Liver (tissue), 8 donors: ENCODE measurements at regions not wholly inside any gene's neighbourhood (a gene's known extent, or its start where the extent isn't known, plus 50 kb on each side); places are given as distances from the start of the nearest gene placed in this dataset.

Source experiments
- DNase-seq: peaks from one replicate; pipeline ENCODE4 v3.0.0-alpha.2; 2017; ENCODE audit warnings: low spot score
- H3K27ac ChIP-seq, 2 donors: one replicate each; pipeline ENCODE4 v1.7.0; 2013; ENCODE audit warnings: inconsistent platforms in 2 of 2, low read length in 2 of 2, control low read depth in 1 of 2, low read depth in 1 of 2, mild to moderate bottlenecking in 1 of 2
- H3K27me3 ChIP-seq, 4 donors: one replicate each; pipeline versions ENCODE4 v1.6.1 to v1.7.0; 2013; ENCODE audit warnings: low read length in 3 of 4, inconsistent platforms in 1 of 4, mild to moderate bottlenecking in 1 of 4, moderate library complexity in 1 of 4; ENCODE audit not compliant: control insufficient read depth in 4 of 4, insufficient read depth in 4 of 4
- H3K36me3 ChIP-seq, 4 donors: one replicate each; pipeline versions ENCODE4 v1.6.1 to v1.7.0; 2013; ENCODE audit warnings: low read length in 3 of 4, mild to moderate bottlenecking in 3 of 4, low read depth in 1 of 4, moderate library complexity in 1 of 4; ENCODE audit not compliant: control insufficient read depth in 4 of 4, insufficient read depth in 3 of 4
- H3K4me1 ChIP-seq, 4 donors: one replicate each; pipeline versions ENCODE4 v1.6.1 to v1.7.0; 2013; ENCODE audit warnings: low read length in 3 of 4, mild to moderate bottlenecking in 3 of 4, moderate library complexity in 1 of 4; ENCODE audit not compliant: control insufficient read depth in 4 of 4, insufficient read depth in 4 of 4
- H3K4me3 ChIP-seq, 3 donors: one replicate each; pipeline versions ENCODE4 v1.6.1 to v1.7.0; 2013; ENCODE audit warnings: low read length in 3 of 3, control low read depth in 1 of 3, low read depth in 1 of 3, mild to moderate bottlenecking in 1 of 3
- H3K9ac ChIP-seq, 2 donors: one replicate each; pipeline ENCODE4 v1.7.0; 2013; ENCODE audit warnings: low read length in 2 of 2, mild to moderate bottlenecking in 2 of 2, moderate library complexity in 2 of 2, control low read depth in 1 of 2, low read depth in 1 of 2
- H3K9me3 ChIP-seq, 4 donors: one replicate each; pipeline versions ENCODE4 v1.6.1 to v1.7.0; 2013; ENCODE audit warnings: low read length in 3 of 4; ENCODE audit not compliant: control insufficient read depth in 4 of 4
- ATF3 ChIP-seq: IDR thresholded peaks from 2 replicates; pipeline ENCODE4 v1.6.1; 2016; ENCODE audit warnings: antibody characterized with exemption
- CTCF ChIP-seq: fragments of 150-350 bp; IDR thresholded peaks from 2 replicates; pipeline ENCODE4 v1.5.1; 2017; ENCODE audit warnings: improper control_type of control experiment, low read depth, low read length; ENCODE audit not compliant: missing input control
- EGR1 ChIP-seq, 2 donors: IDR thresholded peaks; 2 replicates each; pipeline ENCODE4 v1.6.1; 2016 to 2018; ENCODE audit warnings: antibody characterized with exemption in 2 of 2, low read depth in 2 of 2
- FOXA1 ChIP-seq: IDR thresholded peaks from 2 replicates; pipeline ENCODE4 v1.6.1; 2016; ENCODE audit warnings: antibody characterized with exemption
- FOXA2 ChIP-seq: IDR thresholded peaks from 2 replicates; pipeline ENCODE4 v1.6.1; 2016; ENCODE audit warnings: antibody characterized with exemption
- HNF4A ChIP-seq, 2 donors: conservative IDR thresholded peaks; 2 replicates each; pipeline ENCODE4 v1.6.1; 2016; ENCODE audit warnings: antibody characterized with exemption in 2 of 2, mild to moderate bottlenecking in 2 of 2
- HNF4G ChIP-seq: IDR thresholded peaks from 2 replicates; pipeline ENCODE4 v1.6.1; 2016; ENCODE audit warnings: antibody characterized with exemption
- JUND ChIP-seq, 2 donors: IDR thresholded peaks; 2 replicates each; pipeline ENCODE4 v1.6.1; 2016; ENCODE audit warnings: antibody characterized with exemption in 2 of 2
- NR2F2 ChIP-seq: IDR thresholded peaks from 2 replicates; pipeline ENCODE4 v1.6.1; 2016; ENCODE audit warnings: antibody characterized with exemption
- REST ChIP-seq: IDR thresholded peaks from 2 replicates; pipeline ENCODE4 v1.6.1; 2016; ENCODE audit warnings: antibody characterized with exemption, mild to moderate bottlenecking
- RXRA ChIP-seq, 2 donors: IDR thresholded peaks; 2 replicates each; pipeline ENCODE4 v1.6.1; 2017 to 2018; ENCODE audit warnings: antibody characterized with exemption in 2 of 2, mild to moderate bottlenecking in 1 of 2
- SP1 ChIP-seq: IDR thresholded peaks from 2 replicates; pipeline ENCODE4 v1.6.1; 2018; ENCODE audit warnings: antibody characterized with exemption, mild to moderate bottlenecking
- TAF1 ChIP-seq: conservative IDR thresholded peaks from 2 replicates; pipeline ENCODE4 v1.6.1; 2016; ENCODE audit warnings: antibody characterized with exemption, mild to moderate bottlenecking
- YY1 ChIP-seq: IDR thresholded peaks from 2 replicates; pipeline ENCODE4 v1.6.1; 2016; ENCODE audit warnings: antibody characterized with exemption, mild to moderate bottlenecking
- WGBS: extraction: QIAGEN DNeasy Blood & Tissue Kit; methylation state at CpG from one replicate; pipeline ENCODE4 v1.1.7; 2013; 5-methylcytosine and 5-hydroxymethylcytosine counted together
- TF ChIP-seq, protein P1 (sequence below): IDR thresholded peaks from 2 replicates; pipeline ENCODE4 v1.6.1; 2016; ENCODE audit warnings: antibody characterized with exemption
- TF ChIP-seq, protein P2 (sequence below): IDR thresholded peaks from 2 replicates; pipeline ENCODE4 v1.6.1; 2016; ENCODE audit warnings: antibody characterized with exemption
- donor health status: healthy.
- donor health status: healthy.
- donor health status: healthy.
- donor health status: healthy.
- donor health status: healthy.

GRCh38 chr2:240254337-240255164 is 114.1 kb upstream of the OTOS start:
- Histone ChIP-seq H3K27ac (no peak overlapping the region), H3K36me3 (no peaks in the 10 kb centered on the region), H3K4me1 (peaks cover 5 to 13% (median 11%) of the 10 kb centered on the region in 4 donors), H3K4me3 (no peak overlapping the region), H3K9ac (no peak overlapping the region), H3K9me3 (no peaks in the 10 kb centered on the region), H3K27me3 (no peaks in the 10 kb centered on the region)
- DNase-seq = no peak
- TF ChIP-seq YY1 (no peak), FOXA2 (no peak), CTCF (no peak), SP1 (no peak), FOXA1 (no peak), ATF3 (no peak), NR2F2 (no peak), TAF1 (no peak), HNF4A (conservative IDR thresholded peaks at IDR 0.05) (no peak), EGR1 (IDR thresholded peaks at IDR 0.05; ENCODE audit: low read depth in 2 of 2) (no peak), JUND (IDR thresholded peaks at IDR 0.05) (no peak), HNF4G (no peak)
- 94% methylated on average over 15 of the region's 15 CpGs for WGBS

DNA sequence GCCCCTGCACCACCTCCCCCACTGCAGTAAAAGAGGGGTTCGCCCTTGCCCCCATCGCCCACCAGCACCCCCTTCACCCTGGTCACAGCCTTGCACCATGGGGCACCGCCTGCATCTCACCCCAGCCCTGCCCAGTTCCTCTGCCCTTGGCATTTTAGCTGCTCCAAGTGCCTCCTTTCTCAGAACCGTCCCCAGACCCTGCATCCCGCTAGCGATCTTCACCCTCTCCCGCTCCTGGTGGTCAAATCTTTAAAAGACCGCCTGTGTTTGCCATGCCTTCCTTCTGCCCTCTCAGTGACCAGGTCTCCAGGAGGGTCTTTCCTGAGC is 114.7 kb upstream of the OTOS start:
- Histone ChIP-seq H3K9ac (no peak overlapping the region), H3K36me3 (no peaks in the 10 kb centered on the region), H3K9me3 (no peaks in the 10 kb centered on the region), H3K27ac (no peak overlapping the region), H3K4me1 (peaks cover 5 to 12% (median 10%) of the 10 kb centered on the region in 4 donors), H3K27me3 (no peaks in the 10 kb centered on the region), H3K4me3 (no peak overlapping the region)
- TF ChIP-seq RXRA (IDR thresholded peaks at IDR 0.05) = no peak
- TF ChIP-seq, protein P1, sequence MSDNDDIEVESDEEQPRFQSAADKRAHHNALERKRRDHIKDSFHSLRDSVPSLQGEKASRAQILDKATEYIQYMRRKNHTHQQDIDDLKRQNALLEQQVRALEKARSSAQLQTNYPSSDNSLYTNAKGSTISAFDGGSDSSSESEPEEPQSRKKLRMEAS = no peak
- TF ChIP-seq, protein P2, sequence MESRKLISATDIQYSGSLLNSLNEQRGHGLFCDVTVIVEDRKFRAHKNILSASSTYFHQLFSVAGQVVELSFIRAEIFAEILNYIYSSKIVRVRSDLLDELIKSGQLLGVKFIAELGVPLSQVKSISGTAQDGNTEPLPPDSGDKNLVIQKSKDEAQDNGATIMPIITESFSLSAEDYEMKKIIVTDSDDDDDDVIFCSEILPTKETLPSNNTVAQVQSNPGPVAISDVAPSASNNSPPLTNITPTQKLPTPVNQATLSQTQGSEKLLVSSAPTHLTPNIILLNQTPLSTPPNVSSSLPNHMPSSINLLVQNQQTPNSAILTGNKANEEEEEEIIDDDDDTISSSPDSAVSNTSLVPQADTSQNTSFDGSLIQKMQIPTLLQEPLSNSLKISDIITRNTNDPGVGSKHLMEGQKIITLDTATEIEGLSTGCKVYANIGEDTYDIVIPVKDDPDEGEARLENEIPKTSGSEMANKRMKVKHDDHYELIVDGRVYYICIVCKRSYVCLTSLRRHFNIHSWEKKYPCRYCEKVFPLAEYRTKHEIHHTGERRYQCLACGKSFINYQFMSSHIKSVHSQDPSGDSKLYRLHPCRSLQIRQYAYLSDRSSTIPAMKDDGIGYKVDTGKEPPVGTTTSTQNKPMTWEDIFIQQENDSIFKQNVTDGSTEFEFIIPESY = no peak
- TF ChIP-seq TAF1 = no peak
- no peak for TF ChIP-seq JUND (IDR thresholded peaks at IDR 0.05)
- TF ChIP-seq ATF3 = no peak
- TF ChIP-seq FOXA2 = no peak
- TF ChIP-seq REST = no peak
- no peak for TF ChIP-seq EGR1 (IDR thresholded peaks at IDR 0.05; ENCODE audit: low read depth in 2 of 2)
- 93% methylated on average over 8 of the region's 8 CpGs for WGBS
- DNase-seq = no peak
